HCT116 (cell line): ENCODE measurements at regions not wholly inside any gene's neighbourhood (a gene's known extent, or its start where the extent isn't known, plus 50 kb on each side); places are given as distances from the start of the nearest gene placed in this dataset.

Source experiments
- ATAC-seq: fragments of 200-7000 bp; cut with Tn5 transposase; 2 replicates; pipeline ENCODE4 v1.9.1; 2020; ENCODE audit warnings: mild to moderate bottlenecking, moderate library complexity
- BruUV-seq: library from RNA; stranded (reverse); fragments of 400-500 nt; replicated peaks from 2 replicates; lab custom pipeline; 2021; lab: Mats Ljungman, UMichigan
- CTCF ChIA-PET: fragments of 300-600 bp; sonication (Branson Sonifier 250); formaldehyde crosslinking; loops from one replicate; lab custom pipeline; 2021; ENCODE audit warnings: antibody characterized with exemption; lab: Charles Lee
- POLR2A ChIA-PET: fragments of 300-600, 350-600 bp; sonication (Branson Sonifier 250); formaldehyde crosslinking; loops from one replicate; lab custom pipeline; 2021; ENCODE audit warnings: antibody characterized with exemption; lab: Charles Lee
- RAD21 ChIA-PET, 2 experiments: fragments of 300-600 bp; sonication (Branson Sonifier 250); formaldehyde crosslinking; loops; one replicate each; lab custom pipeline; 2023; ENCODE audit warnings: low total read pairs in 2 of 2; ENCODE audit not compliant: uncharacterized antibody in 2 of 2, unreplicated experiment in 2 of 2, low non-redundant PET in 1 of 2; lab: Charles Lee
- DNase-seq: peaks from one replicate; pipeline ENCODE4 v3.0.0-alpha.2; 2010; ENCODE audit warnings: low read depth, low spot score
- H2AFZ ChIP-seq: fragments of 200-600 bp; shearing (Covaris generic), sonication (generic); 2 replicates; pipeline ENCODE4 v1.6.1; 2017; ENCODE audit warnings: low read depth, mixed run types, mixed read lengths, antibody characterized with exemption, low read length; ENCODE audit not compliant: poor library complexity, severe bottlenecking
- H3K27ac ChIP-seq: 2 replicates; pipeline ENCODE4 v1.5.1; 2012; ENCODE audit warnings: low read depth, low read length
- H3K27me3 ChIP-seq: fragments of 200-600 bp; sonication (generic); 2 replicates; pipeline ENCODE4 v1.6.1; 2016; ENCODE audit warnings: mixed run types, low read length, mixed read lengths; ENCODE audit not compliant: insufficient read depth
- H3K36me3 ChIP-seq, 2 experiments: fragments of 200-500 bp in 1 of 2; fragments of 200-600 bp in 1 of 2; sonication (Bioruptor generic) in 1 of 2; sonication (generic) in 1 of 2; 2 replicates each; pipeline versions ENCODE4 v1.5.1 to v1.6.1; 2014 to 2016; ENCODE audit warnings: low read length in 2 of 2, inconsistent platforms in 1 of 2, mixed read lengths in 1 of 2, mixed run types in 1 of 2; ENCODE audit not compliant: insufficient read depth in 2 of 2, control insufficient read depth in 1 of 2
- H3K4me1 ChIP-seq, 2 experiments: fragments of 200-600 bp in 1 of 2; sonication (generic) in 1 of 2; 2 replicates each; pipeline versions ENCODE4 v1.5.1 to v1.6.1; 2012 to 2017; ENCODE audit warnings: low read length in 2 of 2, inconsistent platforms in 1 of 2, mild to moderate bottlenecking in 1 of 2, mixed read lengths in 1 of 2, mixed run types in 1 of 2, moderate library complexity in 1 of 2; ENCODE audit not compliant: insufficient read depth in 2 of 2, control insufficient read depth in 1 of 2
- H3K4me2 ChIP-seq: fragments of 200-600 bp; sonication (generic); 2 replicates; pipeline ENCODE4 v1.6.1; 2017; ENCODE audit warnings: mixed run types, low read length, mixed read lengths
- H3K4me3 ChIP-seq, 2 experiments: fragments of 200-600 bp in 1 of 2; sonication (generic) in 1 of 2; replicated peaks in 1 of 2; 2 replicates each; pipeline ENCODE4 v1.5.1; 2011 to 2016; ENCODE audit warnings: low read length in 2 of 2, control low read depth in 1 of 2, low read depth in 1 of 2, mild to moderate bottlenecking in 1 of 2, mixed read lengths in 1 of 2, mixed run types in 1 of 2
- H3K79me2 ChIP-seq: fragments of 200-600 bp; sonication (generic); 2 replicates; pipeline ENCODE4 v1.6.1; 2017; ENCODE audit warnings: mild to moderate bottlenecking, mixed run types, low read length, moderate library complexity, mixed read lengths; ENCODE audit not compliant: insufficient read depth
- H3K9ac ChIP-seq: fragments of 200-600 bp; sonication (generic); 2 replicates; pipeline ENCODE4 v1.6.1; 2016; ENCODE audit warnings: low read length, mixed read lengths
- H3K9me2 ChIP-seq: fragments of 200-600 bp; sonication (generic), shearing (Covaris generic); 2 replicates; pipeline ENCODE4 v1.6.1; 2017; ENCODE audit warnings: mixed run types, mild to moderate bottlenecking, moderate library complexity; ENCODE audit not compliant: insufficient read depth
- H3K9me3 ChIP-seq, 2 experiments: fragments of 200-500 bp in 1 of 2; fragments of 200-600 bp in 1 of 2; sonication (Bioruptor generic) in 1 of 2; sonication (generic) in 1 of 2; 2 replicates each; pipeline ENCODE4 v1.6.1; 2014 to 2017; ENCODE audit warnings: low read length in 2 of 2, mixed read lengths in 2 of 2, inconsistent platforms in 1 of 2, low read depth in 1 of 2, mild to moderate bottlenecking in 1 of 2, mixed run types in 1 of 2, moderate library complexity in 1 of 2; ENCODE audit not compliant: control insufficient read depth in 1 of 2, insufficient read depth in 1 of 2
- H4K20me1 ChIP-seq: fragments of 200-600 bp; sonication (generic), shearing (Covaris generic); 2 replicates; pipeline ENCODE4 v1.6.1; 2017; ENCODE audit warnings: mixed run types, mild to moderate bottlenecking, moderate library complexity; ENCODE audit not compliant: insufficient read depth
- CBX3 ChIP-seq: IDR thresholded peaks from 2 replicates; pipeline ENCODE4 v1.6.1; 2012; ENCODE audit warnings: low read depth
- CEBPB ChIP-seq: IDR thresholded peaks from 2 replicates; pipeline ENCODE4 v1.6.1; 2012; ENCODE audit warnings: low read depth
- EGR1 ChIP-seq: IDR thresholded peaks from 2 replicates; pipeline ENCODE4 v1.6.1; 2012; ENCODE audit warnings: low read depth
- ELF1 ChIP-seq: IDR thresholded peaks from 2 replicates; pipeline ENCODE4 v1.6.1; 2012; ENCODE audit warnings: low read depth, borderline replicate concordance
- EZH2 ChIP-seq: fragments of 200-600 bp; sonication (generic); IDR thresholded peaks from 2 replicates; pipeline ENCODE4 v1.6.1; 2017; ENCODE audit warnings: antibody characterized with exemption, mixed run types
- EZH2phosphoT487 ChIP-seq: fragments of 200-600 bp; IDR thresholded peaks from 2 replicates; pipeline ENCODE4 v1.6.1; 2018; ENCODE audit warnings: antibody characterized with exemption, borderline replicate concordance
- FOSL1 ChIP-seq: IDR thresholded peaks from 2 replicates; pipeline ENCODE4 v1.6.1; 2012; ENCODE audit warnings: low read depth
- JUND ChIP-seq: IDR thresholded peaks from 2 replicates; pipeline ENCODE4 v1.6.1; 2012
- POLR2A ChIP-seq: IDR thresholded peaks from 2 replicates; pipeline ENCODE4 v1.7.0; 2011; ENCODE audit warnings: borderline replicate concordance; ENCODE audit not compliant: insufficient read depth, insufficient read length; ENCODE audit errors: extremely low read depth
- POLR2AphosphoS5 ChIP-seq: IDR thresholded peaks from 2 replicates; pipeline ENCODE4 v1.6.1; 2011; ENCODE audit warnings: mild to moderate bottlenecking, low read depth, low read length, moderate library complexity
- RAD21 ChIP-seq: IDR thresholded peaks from 2 replicates; pipeline ENCODE4 v1.6.1; 2012; ENCODE audit warnings: low read depth, mild to moderate bottlenecking
- SIN3A ChIP-seq: IDR thresholded peaks from 2 replicates; pipeline ENCODE4 v1.6.1; 2012; ENCODE audit warnings: low read depth
- SP1 ChIP-seq: IDR thresholded peaks from 2 replicates; pipeline ENCODE4 v1.6.1; 2012; ENCODE audit warnings: low read depth
- SRF ChIP-seq: IDR thresholded peaks from 2 replicates; pipeline ENCODE4 v1.6.1; 2012; ENCODE audit warnings: low read depth
- TCF7L2 ChIP-seq: IDR thresholded peaks from 2 replicates; pipeline ENCODE4 v1.7.0; 2011; ENCODE audit warnings: borderline replicate concordance, inconsistent platforms; ENCODE audit not compliant: insufficient read depth, insufficient read length; ENCODE audit errors: extremely low read depth
- YY1 ChIP-seq: IDR thresholded peaks from 2 replicates; pipeline ENCODE4 v1.6.1; 2011; ENCODE audit warnings: low read length, low read depth, moderate library complexity, mild to moderate bottlenecking; ENCODE audit not compliant: insufficient replicate concordance; ENCODE audit errors: extremely low read depth
- ZBTB33 ChIP-seq: IDR thresholded peaks from 2 replicates; pipeline ENCODE4 v1.6.1; 2011; ENCODE audit warnings: mild to moderate bottlenecking, low read length, moderate library complexity; ENCODE audit not compliant: insufficient replicate concordance; ENCODE audit errors: extremely low read depth
- ZNF274 ChIP-seq: fragments of 200-500 bp; sonication (Bioruptor generic); IDR thresholded peaks from 2 replicates; pipeline ENCODE4 v1.6.1; 2014; ENCODE audit warnings: mild to moderate bottlenecking, low read depth, low read length, inconsistent platforms
- intact Hi-C: fragments of 100-400 bp; cut with micrococcal nuclease; formaldehyde crosslinking; loops from 2 replicates; pipeline ENCODE4 v1.10.0; 2022
- TF ChIP-seq, protein P1 (sequence below): IDR thresholded peaks from 2 replicates; pipeline ENCODE4 v1.6.1; 2012
- TF ChIP-seq, protein P2 (sequence below): IDR thresholded peaks from 2 replicates; pipeline ENCODE4 v1.6.1; 2012
- TF ChIP-seq, protein P3 (sequence below): IDR thresholded peaks from 2 replicates; pipeline ENCODE4 v1.6.1; 2012; ENCODE audit warnings: low read depth

GRCh38 chr6:130600880-130601341 is 226.3 kb upstream of the SMLR1 start (continued):
- TF ChIP-seq ZBTB33 (no peak), CEBPB (no peak), ELF1 (no peak), FOSL1 (no peak), SP1 (no peak), POLR2A (no peak)

- Histone ChIP-seq H3K27ac (peak overlapping the region; percentile 88), H3K36me3 (no peaks in the 10 kb centered on the region), H3K4me2 (peak overlapping the region; percentile 66), H3K9ac (peak overlapping the region; percentile 24), H3K4me1 (peaks cover 17 to 45% of the 10 kb centered on the region in 2 experiments), H2AFZ (peak overlapping the region; percentile 41), H3K4me3 (peak overlapping the region in 1 of 2 experiments; percentile 15; a peak in 1 of 4 replicates), H3K9me3 (no peaks in the 10 kb centered on the region), H3K27me3 (no peaks in the 10 kb centered on the region), H3K79me2 (no peaks in the 10 kb centered on the region), H4K20me1 (no peaks in the 10 kb centered on the region), H3K9me2 (no peaks in the 10 kb centered on the region)
- ChIA-PET RAD21 (no interaction called here), POLR2A (no interaction called here), CTCF (no interaction called here)
- DNase-seq (peak; percentile 94), ATAC-seq (peak; percentile 87)
- no TSS peak for BruUV-seq
- intact Hi-C loops = no loop called here
- TF ChIP-seq, protein P1, sequence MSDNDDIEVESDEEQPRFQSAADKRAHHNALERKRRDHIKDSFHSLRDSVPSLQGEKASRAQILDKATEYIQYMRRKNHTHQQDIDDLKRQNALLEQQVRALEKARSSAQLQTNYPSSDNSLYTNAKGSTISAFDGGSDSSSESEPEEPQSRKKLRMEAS = peak; percentile 80
- TF ChIP-seq JUND (peak; percentile 100), TCF7L2 (peak; percentile 94), FOSL1 (peak; percentile 100), CBX3 (peak; percentile 97), YY1 (no peak), EZH2phosphoT487 (no peak), EZH2 (no peak), EGR1 (0 out of 2 replicates have a peak, but pooled peaks have one; percentile 28), CEBPB (peak; percentile 91), SIN3A (peak; percentile 89), RAD21 (peak; percentile 48), ZNF274 (no peak), SP1 (peak; percentile 99), POLR2AphosphoS5 (peak; percentile 63; the same call in 1 of the 2 replicates), SRF (peak; percentile 84), ELF1 (no peak; the same call in 1 of the 2 replicates)
- TF ChIP-seq, protein P2, sequence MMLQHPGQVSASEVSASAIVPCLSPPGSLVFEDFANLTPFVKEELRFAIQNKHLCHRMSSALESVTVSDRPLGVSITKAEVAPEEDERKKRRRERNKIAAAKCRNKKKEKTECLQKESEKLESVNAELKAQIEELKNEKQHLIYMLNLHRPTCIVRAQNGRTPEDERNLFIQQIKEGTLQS = peak; percentile 54; the same call in 1 of the 2 replicates
- TF ChIP-seq, protein P3, sequence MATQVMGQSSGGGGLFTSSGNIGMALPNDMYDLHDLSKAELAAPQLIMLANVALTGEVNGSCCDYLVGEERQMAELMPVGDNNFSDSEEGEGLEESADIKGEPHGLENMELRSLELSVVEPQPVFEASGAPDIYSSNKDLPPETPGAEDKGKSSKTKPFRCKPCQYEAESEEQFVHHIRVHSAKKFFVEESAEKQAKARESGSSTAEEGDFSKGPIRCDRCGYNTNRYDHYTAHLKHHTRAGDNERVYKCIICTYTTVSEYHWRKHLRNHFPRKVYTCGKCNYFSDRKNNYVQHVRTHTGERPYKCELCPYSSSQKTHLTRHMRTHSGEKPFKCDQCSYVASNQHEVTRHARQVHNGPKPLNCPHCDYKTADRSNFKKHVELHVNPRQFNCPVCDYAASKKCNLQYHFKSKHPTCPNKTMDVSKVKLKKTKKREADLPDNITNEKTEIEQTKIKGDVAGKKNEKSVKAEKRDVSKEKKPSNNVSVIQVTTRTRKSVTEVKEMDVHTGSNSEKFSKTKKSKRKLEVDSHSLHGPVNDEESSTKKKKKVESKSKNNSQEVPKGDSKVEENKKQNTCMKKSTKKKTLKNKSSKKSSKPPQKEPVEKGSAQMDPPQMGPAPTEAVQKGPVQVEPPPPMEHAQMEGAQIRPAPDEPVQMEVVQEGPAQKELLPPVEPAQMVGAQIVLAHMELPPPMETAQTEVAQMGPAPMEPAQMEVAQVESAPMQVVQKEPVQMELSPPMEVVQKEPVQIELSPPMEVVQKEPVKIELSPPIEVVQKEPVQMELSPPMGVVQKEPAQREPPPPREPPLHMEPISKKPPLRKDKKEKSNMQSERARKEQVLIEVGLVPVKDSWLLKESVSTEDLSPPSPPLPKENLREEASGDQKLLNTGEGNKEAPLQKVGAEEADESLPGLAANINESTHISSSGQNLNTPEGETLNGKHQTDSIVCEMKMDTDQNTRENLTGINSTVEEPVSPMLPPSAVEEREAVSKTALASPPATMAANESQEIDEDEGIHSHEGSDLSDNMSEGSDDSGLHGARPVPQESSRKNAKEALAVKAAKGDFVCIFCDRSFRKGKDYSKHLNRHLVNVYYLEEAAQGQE = no peak
Measured at GRCh38 chr6:130602151-130602770, 224.9 kb upstream of the SMLR1 start.
